HG03354 (cell line): ENCODE measurements at regions not wholly inside any gene's neighbourhood (a gene's known extent, or its start where the extent isn't known, plus 50 kb on each side); places are given as distances from the start of the nearest gene placed in this dataset.

Experiments
- ATAC-seq: cut with Tn5 transposase; IDR thresholded peaks from one replicate; pipeline ENCODE4 v1.9.1; 2021; ENCODE audit warnings: mild to moderate bottlenecking; ENCODE audit not compliant: unreplicated experiment, poor library complexity, severe bottlenecking

GRCh38 chrX:11944501-11944900, 186.5 kb downstream of the MSL3 start:
- ATAC-seq = peak; percentile 70

- no peak for ATAC-seq
Observed at GRCh38 chrX:11949291-11949690, 189.0 kb upstream of the FRMPD4 start.

- ATAC-seq = no peak
Observed at GRCh38 chrX:11952176-11952720, 186.0 kb upstream of the FRMPD4 start.

- ATAC-seq = no peak
Observed at GRCh38 chrX:11953615-11954014, 184.7 kb upstream of the FRMPD4 start.

GRCh38 chrX:11954176-11954575, 184.1 kb upstream of the FRMPD4 start:
- ATAC-seq = no peak

- ATAC-seq = no peak
Observed at GRCh38 chrX:11960031-11960430, 178.2 kb upstream of the FRMPD4 start.

- ATAC-seq = no peak
Observed at GRCh38 chrX:11965436-11965835, 172.8 kb upstream of the FRMPD4 start.

- ATAC-seq = no peak
Observed at GRCh38 chrX:11967986-11968869, 170.0 kb upstream of the FRMPD4 start.

- ATAC-seq = no peak
Observed at GRCh38 chrX:11968991-11969390, 169.3 kb upstream of the FRMPD4 start.

GRCh38 chrX:11970578-11971359, 167.5 kb upstream of the FRMPD4 start:
- ATAC-seq = no peak

GRCh38 chrX:11976663-11977062, 161.6 kb upstream of the FRMPD4 start:
- ATAC-seq = no peak

GRCh38 chrX:11992271-11992670, 146.0 kb upstream of the FRMPD4 start:
- no peak for ATAC-seq

- no peak for ATAC-seq
Observed at GRCh38 chrX:11995146-11995545, 143.1 kb upstream of the FRMPD4 start.

- no peak for ATAC-seq
Observed at GRCh38 chrX:11996810-11997209, 141.5 kb upstream of the FRMPD4 start.

GRCh38 chrX:11998944-11999343, 139.3 kb upstream of the FRMPD4 start:
- ATAC-seq = no peak

- no peak for ATAC-seq
Observed at GRCh38 chrX:12002876-12003275, 135.4 kb upstream of the FRMPD4 start.

- no peak for ATAC-seq
Observed at GRCh38 chrX:12007881-12008280, 130.4 kb upstream of the FRMPD4 start.

- no peak for ATAC-seq
Observed at GRCh38 chrX:12010436-12010835, 127.8 kb upstream of the FRMPD4 start.

GRCh38 chrX:12011075-12011474, 127.2 kb upstream of the FRMPD4 start:
- ATAC-seq = no peak

- ATAC-seq = no peak
Observed at GRCh38 chrX:12013211-12013618, 125.1 kb upstream of the FRMPD4 start.

GRCh38 chrX:12021698-12022097, 116.6 kb upstream of the FRMPD4 start:
- no peak for ATAC-seq
